ENCODE measurements at regions not wholly inside any gene's neighbourhood (a gene's known extent, or its start where the extent isn't known, plus 50 kb on each side); places are given as distances from the start of the nearest gene placed in this dataset.

DNA sequence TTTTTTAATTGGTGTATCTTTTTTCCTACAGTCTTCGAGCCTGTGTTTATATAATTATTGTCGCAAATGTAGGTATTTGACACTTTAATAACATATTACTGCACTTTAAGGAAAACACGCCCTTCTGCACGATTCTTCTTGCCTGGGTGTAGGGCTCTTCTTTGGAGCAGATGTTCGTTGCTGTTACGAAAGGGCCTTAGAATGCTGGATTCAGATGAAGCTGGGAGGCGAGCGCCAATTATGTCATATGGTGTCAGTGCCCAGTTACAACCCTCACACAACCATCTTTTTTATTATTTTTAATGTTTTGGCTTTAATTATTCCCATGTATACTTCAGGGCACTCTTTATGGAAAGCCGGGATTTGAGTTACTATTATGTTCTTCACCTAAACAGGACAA, 553.0 kb downstream of the EBF1 start:
- no peak for TF ChIP-seq ZNF671 (CRISPR knock-in tag; IDR thresholded peaks at IDR 0.05)
- TF ChIP-seq, protein P1, sequence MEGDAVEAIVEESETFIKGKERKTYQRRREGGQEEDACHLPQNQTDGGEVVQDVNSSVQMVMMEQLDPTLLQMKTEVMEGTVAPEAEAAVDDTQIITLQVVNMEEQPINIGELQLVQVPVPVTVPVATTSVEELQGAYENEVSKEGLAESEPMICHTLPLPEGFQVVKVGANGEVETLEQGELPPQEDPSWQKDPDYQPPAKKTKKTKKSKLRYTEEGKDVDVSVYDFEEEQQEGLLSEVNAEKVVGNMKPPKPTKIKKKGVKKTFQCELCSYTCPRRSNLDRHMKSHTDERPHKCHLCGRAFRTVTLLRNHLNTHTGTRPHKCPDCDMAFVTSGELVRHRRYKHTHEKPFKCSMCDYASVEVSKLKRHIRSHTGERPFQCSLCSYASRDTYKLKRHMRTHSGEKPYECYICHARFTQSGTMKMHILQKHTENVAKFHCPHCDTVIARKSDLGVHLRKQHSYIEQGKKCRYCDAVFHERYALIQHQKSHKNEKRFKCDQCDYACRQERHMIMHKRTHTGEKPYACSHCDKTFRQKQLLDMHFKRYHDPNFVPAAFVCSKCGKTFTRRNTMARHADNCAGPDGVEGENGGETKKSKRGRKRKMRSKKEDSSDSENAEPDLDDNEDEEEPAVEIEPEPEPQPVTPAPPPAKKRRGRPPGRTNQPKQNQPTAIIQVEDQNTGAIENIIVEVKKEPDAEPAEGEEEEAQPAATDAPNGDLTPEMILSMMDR (IDR thresholded peaks at IDR 0.05): no peak
- TF ChIP-seq, protein P2, sequence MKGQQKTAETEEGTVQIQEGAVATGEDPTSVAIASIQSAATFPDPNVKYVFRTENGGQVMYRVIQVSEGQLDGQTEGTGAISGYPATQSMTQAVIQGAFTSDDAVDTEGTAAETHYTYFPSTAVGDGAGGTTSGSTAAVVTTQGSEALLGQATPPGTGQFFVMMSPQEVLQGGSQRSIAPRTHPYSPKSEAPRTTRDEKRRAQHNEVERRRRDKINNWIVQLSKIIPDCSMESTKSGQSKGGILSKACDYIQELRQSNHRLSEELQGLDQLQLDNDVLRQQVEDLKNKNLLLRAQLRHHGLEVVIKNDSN (CRISPR knock-in tag; IDR thresholded peaks at IDR 0.05): no peak
- no peak for TF ChIP-seq TCF7 (CRISPR knock-in tag; IDR thresholded peaks at IDR 0.05; ENCODE audit: low read depth)
- TF ChIP-seq CBFB (CRISPR knock-in tag; IDR thresholded peaks at IDR 0.05; ENCODE audit: low read depth): no peak
- TF ChIP-seq, protein P3, sequence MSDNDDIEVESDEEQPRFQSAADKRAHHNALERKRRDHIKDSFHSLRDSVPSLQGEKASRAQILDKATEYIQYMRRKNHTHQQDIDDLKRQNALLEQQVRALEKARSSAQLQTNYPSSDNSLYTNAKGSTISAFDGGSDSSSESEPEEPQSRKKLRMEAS (CRISPR knock-in tag; IDR thresholded peaks at IDR 0.05): no peak
- TF ChIP-seq, protein P4, sequence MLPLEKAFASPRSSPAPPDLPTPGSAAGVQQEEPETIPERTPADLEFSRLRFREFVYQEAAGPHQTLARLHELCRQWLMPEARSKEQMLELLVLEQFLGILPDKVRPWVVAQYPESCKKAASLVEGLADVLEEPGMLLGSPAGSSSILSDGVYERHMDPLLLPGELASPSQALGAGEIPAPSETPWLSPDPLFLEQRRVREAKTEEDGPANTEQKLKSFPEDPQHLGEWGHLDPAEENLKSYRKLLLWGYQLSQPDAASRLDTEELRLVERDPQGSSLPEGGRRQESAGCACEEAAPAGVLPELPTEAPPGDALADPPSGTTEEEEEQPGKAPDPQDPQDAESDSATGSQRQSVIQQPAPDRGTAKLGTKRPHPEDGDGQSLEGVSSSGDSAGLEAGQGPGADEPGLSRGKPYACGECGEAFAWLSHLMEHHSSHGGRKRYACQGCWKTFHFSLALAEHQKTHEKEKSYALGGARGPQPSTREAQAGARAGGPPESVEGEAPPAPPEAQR (CRISPR knock-in tag; IDR thresholded peaks at IDR 0.05): no peak
- TF ChIP-seq, protein P5, sequence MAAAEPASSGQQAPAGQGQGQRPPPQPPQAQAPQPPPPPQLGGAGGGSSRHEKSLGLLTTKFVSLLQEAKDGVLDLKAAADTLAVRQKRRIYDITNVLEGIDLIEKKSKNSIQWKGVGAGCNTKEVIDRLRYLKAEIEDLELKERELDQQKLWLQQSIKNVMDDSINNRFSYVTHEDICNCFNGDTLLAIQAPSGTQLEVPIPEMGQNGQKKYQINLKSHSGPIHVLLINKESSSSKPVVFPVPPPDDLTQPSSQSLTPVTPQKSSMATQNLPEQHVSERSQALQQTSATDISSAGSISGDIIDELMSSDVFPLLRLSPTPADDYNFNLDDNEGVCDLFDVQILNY (CRISPR knock-in tag; IDR thresholded peaks at IDR 0.05): no peak
- no peak for TF ChIP-seq SP1 (CRISPR knock-in tag; conservative IDR thresholded peaks at IDR 0.05)
- no peak for TF ChIP-seq HMGXB4 (CRISPR knock-in tag; IDR thresholded peaks at IDR 0.05)

Data from WTC11 (cell line).